ENCODE measurements at regions not wholly inside any gene's neighbourhood (a gene's known extent, or its start where the extent isn't known, plus 50 kb on each side); places are given as distances from the start of the nearest gene placed in this dataset.

- H3K27me3 ChIP-seq (ENCODE audit: control insufficient read depth in 5 of 5, insufficient read depth in 4 of 5, low read length in 5 of 5): peaks cover 0 to 3% (median 0%) of the 10 kb centered on the region in 5 donors
- peaks cover 0 to 14% (median 6%) of the 10 kb centered on the region in 5 donors for H3K4me1 ChIP-seq (ENCODE audit: control insufficient read depth in 5 of 5, insufficient read depth in 5 of 5, low read length in 5 of 5)
- peaks cover 0 to 8% (median 4%) of the 10 kb centered on the region in 5 donors for H3K9me3 ChIP-seq (ENCODE audit: control insufficient read depth in 5 of 5, low read length in 5 of 5)
- H3K27ac ChIP-seq (ENCODE audit: low read depth, low read length): no peak overlapping the region
- H3K4me3 ChIP-seq (ENCODE audit: low read depth in 1 of 5, low read length in 5 of 5): no peak overlapping the region
- no peaks in the 10 kb centered on the region for H3K36me3 ChIP-seq (ENCODE audit: control insufficient read depth in 5 of 5, insufficient read depth in 5 of 5, low read length in 5 of 5)
- H3K9ac ChIP-seq (ENCODE audit: low read length in 5 of 5): no peak overlapping the region
Observed at GRCh38 chr12:115623764-115624334, 653.6 kb downstream of the MED13L start.

GRCh38 chr12:115623275-115623674 lies 654.2 kb downstream of the MED13L start:
- Histone ChIP-seq H3K4me1 (ENCODE audit: control insufficient read depth in 5 of 5, insufficient read depth in 5 of 5, low read length in 5 of 5) (peaks cover 0 to 14% (median 6%) of the 10 kb centered on the region in 5 donors), H3K4me3 (ENCODE audit: low read depth in 1 of 5, low read length in 5 of 5) (no peak overlapping the region), H3K9me3 (ENCODE audit: control insufficient read depth in 5 of 5, low read length in 5 of 5) (peaks cover 0 to 8% (median 4%) of the 10 kb centered on the region in 5 donors), H3K9ac (ENCODE audit: low read length in 5 of 5) (no peak overlapping the region), H3K27me3 (ENCODE audit: control insufficient read depth in 5 of 5, insufficient read depth in 4 of 5, low read length in 5 of 5) (peaks cover 0 to 3% (median 0%) of the 10 kb centered on the region in 5 donors), H3K27ac (ENCODE audit: low read depth, low read length) (no peak overlapping the region), H3K36me3 (ENCODE audit: control insufficient read depth in 5 of 5, insufficient read depth in 5 of 5, low read length in 5 of 5) (no peaks in the 10 kb centered on the region)

- Histone ChIP-seq H3K36me3 (ENCODE audit: control insufficient read depth in 5 of 5, insufficient read depth in 5 of 5, low read length in 5 of 5) (no peaks in the 10 kb centered on the region), H3K27ac (ENCODE audit: low read depth, low read length) (no peak overlapping the region), H3K4me3 (ENCODE audit: low read depth in 1 of 5, low read length in 5 of 5) (no peak overlapping the region), H3K4me1 (ENCODE audit: control insufficient read depth in 5 of 5, insufficient read depth in 5 of 5, low read length in 5 of 5) (peaks cover 0 to 14% (median 9%) of the 10 kb centered on the region in 5 donors), H3K27me3 (ENCODE audit: control insufficient read depth in 5 of 5, insufficient read depth in 4 of 5, low read length in 5 of 5) (peaks cover 0 to 3% (median 0%) of the 10 kb centered on the region in 5 donors), H3K9me3 (ENCODE audit: control insufficient read depth in 5 of 5, low read length in 5 of 5) (peaks cover 0 to 8% (median 4%) of the 10 kb centered on the region in 5 donors), H3K9ac (ENCODE audit: low read length in 5 of 5) (no peak overlapping the region)
Observed at GRCh38 chr12:115620816-115621215, 656.7 kb downstream of the MED13L start.

- no peaks in the 10 kb centered on the region for H3K36me3 ChIP-seq (ENCODE audit: control insufficient read depth in 5 of 5, insufficient read depth in 5 of 5, low read length in 5 of 5)
- H3K4me1 ChIP-seq (ENCODE audit: control insufficient read depth in 5 of 5, insufficient read depth in 5 of 5, low read length in 5 of 5): peaks cover 0 to 14% (median 9%) of the 10 kb centered on the region in 5 donors
- H3K27ac ChIP-seq (ENCODE audit: low read depth, low read length): no peak overlapping the region
- peaks cover 0 to 3% (median 0%) of the 10 kb centered on the region in 5 donors for H3K27me3 ChIP-seq (ENCODE audit: control insufficient read depth in 5 of 5, insufficient read depth in 4 of 5, low read length in 5 of 5)
- no peak overlapping the region for H3K9ac ChIP-seq (ENCODE audit: low read length in 5 of 5)
- H3K9me3 ChIP-seq (ENCODE audit: control insufficient read depth in 5 of 5, low read length in 5 of 5): peaks cover 0 to 2% (median 0%) of the 10 kb centered on the region in 5 donors
- H3K4me3 ChIP-seq (ENCODE audit: low read depth in 1 of 5, low read length in 5 of 5): no peak overlapping the region
Observed at GRCh38 chr12:115619889-115620288, 657.6 kb downstream of the MED13L start.

- H3K27ac ChIP-seq (ENCODE audit: low read depth, low read length): no peak overlapping the region
- no peaks in the 10 kb centered on the region for H3K36me3 ChIP-seq (ENCODE audit: control insufficient read depth in 5 of 5, insufficient read depth in 5 of 5, low read length in 5 of 5)
- H3K9me3 ChIP-seq (ENCODE audit: control insufficient read depth in 5 of 5, low read length in 5 of 5): no peaks in the 10 kb centered on the region
- no peak overlapping the region for H3K9ac ChIP-seq (ENCODE audit: low read length in 5 of 5)
- H3K4me1 ChIP-seq (ENCODE audit: control insufficient read depth in 5 of 5, insufficient read depth in 5 of 5, low read length in 5 of 5): peaks cover 0 to 14% (median 7%) of the 10 kb centered on the region in 5 donors
- peaks cover 0 to 3% (median 0%) of the 10 kb centered on the region in 5 donors for H3K27me3 ChIP-seq (ENCODE audit: control insufficient read depth in 5 of 5, insufficient read depth in 4 of 5, low read length in 5 of 5)
- no peak overlapping the region for H3K4me3 ChIP-seq (ENCODE audit: low read depth in 1 of 5, low read length in 5 of 5)
Observed at GRCh38 chr12:115619061-115619460, 658.4 kb downstream of the MED13L start.

GRCh38 chr12:115618105-115618504 lies 659.4 kb downstream of the MED13L start:
- peaks cover 0 to 8% (median 0%) of the 10 kb centered on the region in 5 donors for H3K4me1 ChIP-seq (ENCODE audit: control insufficient read depth in 5 of 5, insufficient read depth in 5 of 5, low read length in 5 of 5)
- H3K9me3 ChIP-seq (ENCODE audit: control insufficient read depth in 5 of 5, low read length in 5 of 5): peaks cover 0 to 4% (median 0%) of the 10 kb centered on the region in 5 donors
- no peak overlapping the region for H3K4me3 ChIP-seq (ENCODE audit: low read depth in 1 of 5, low read length in 5 of 5)
- no peaks in the 10 kb centered on the region for H3K27me3 ChIP-seq (ENCODE audit: control insufficient read depth in 5 of 5, insufficient read depth in 4 of 5, low read length in 5 of 5)
- H3K27ac ChIP-seq (ENCODE audit: low read depth, low read length): no peak overlapping the region
- H3K9ac ChIP-seq (ENCODE audit: low read length in 5 of 5): no peak overlapping the region
- H3K36me3 ChIP-seq (ENCODE audit: control insufficient read depth in 5 of 5, insufficient read depth in 5 of 5, low read length in 5 of 5): no peaks in the 10 kb centered on the region

GRCh38 chr12:115617391-115617790 lies 660.1 kb downstream of the MED13L start:
- Histone ChIP-seq H3K9me3 (ENCODE audit: control insufficient read depth in 5 of 5, low read length in 5 of 5) (peaks cover 0 to 4% (median 0%) of the 10 kb centered on the region in 5 donors), H3K27ac (ENCODE audit: low read depth, low read length) (no peak overlapping the region), H3K9ac (ENCODE audit: low read length in 5 of 5) (no peak overlapping the region), H3K36me3 (ENCODE audit: control insufficient read depth in 5 of 5, insufficient read depth in 5 of 5, low read length in 5 of 5) (no peaks in the 10 kb centered on the region), H3K4me3 (ENCODE audit: low read depth in 1 of 5, low read length in 5 of 5) (no peak overlapping the region), H3K4me1 (ENCODE audit: control insufficient read depth in 5 of 5, insufficient read depth in 5 of 5, low read length in 5 of 5) (peaks cover 0 to 8% (median 0%) of the 10 kb centered on the region in 5 donors), H3K27me3 (ENCODE audit: control insufficient read depth in 5 of 5, insufficient read depth in 4 of 5, low read length in 5 of 5) (no peaks in the 10 kb centered on the region)

GRCh38 chr12:115611477-115611876 lies 666.0 kb downstream of the MED13L start:
- H3K9me3 ChIP-seq (ENCODE audit: control insufficient read depth in 5 of 5, low read length in 5 of 5): peaks cover 0 to 4% (median 0%) of the 10 kb centered on the region in 5 donors

GRCh38 chr12:115609347-115609746 lies 668.1 kb downstream of the MED13L start:
- Histone ChIP-seq H3K27me3 (ENCODE audit: control insufficient read depth in 5 of 5, insufficient read depth in 4 of 5, low read length in 5 of 5) (peaks cover 0 to 5% (median 3%) of the 10 kb centered on the region in 5 donors), H3K4me3 (ENCODE audit: low read depth in 1 of 5, low read length in 5 of 5) (no peak overlapping the region), H3K9ac (ENCODE audit: low read length in 5 of 5) (no peak overlapping the region), H3K36me3 (ENCODE audit: control insufficient read depth in 5 of 5, insufficient read depth in 5 of 5, low read length in 5 of 5) (no peaks in the 10 kb centered on the region), H3K27ac (ENCODE audit: low read depth, low read length) (no peak overlapping the region), H3K9me3 (ENCODE audit: control insufficient read depth in 5 of 5, low read length in 5 of 5) (peaks cover 0 to 4% (median 0%) of the 10 kb centered on the region in 5 donors), H3K4me1 (ENCODE audit: control insufficient read depth in 5 of 5, insufficient read depth in 5 of 5, low read length in 5 of 5) (peaks cover 0 to 5% (median 0%) of the 10 kb centered on the region in 5 donors)

More at GRCh38 chr12:115611477-115611876, 666.0 kb downstream of the MED13L start:
- H3K27me3 ChIP-seq (ENCODE audit: control insufficient read depth in 5 of 5, insufficient read depth in 4 of 5, low read length in 5 of 5): peaks cover 0 to under 1% (median 0%) of the 10 kb centered on the region in 5 donors
- H3K4me3 ChIP-seq (ENCODE audit: low read depth in 1 of 5, low read length in 5 of 5): no peak overlapping the region
- H3K9ac ChIP-seq (ENCODE audit: low read length in 5 of 5): no peak overlapping the region
- H3K4me1 ChIP-seq (ENCODE audit: control insufficient read depth in 5 of 5, insufficient read depth in 5 of 5, low read length in 5 of 5): peaks cover 0 to 5% (median 3%) of the 10 kb centered on the region in 5 donors
- H3K36me3 ChIP-seq (ENCODE audit: control insufficient read depth in 5 of 5, insufficient read depth in 5 of 5, low read length in 5 of 5): no peaks in the 10 kb centered on the region
- no peak overlapping the region for H3K27ac ChIP-seq (ENCODE audit: low read depth, low read length)

GRCh38 chr12:115606040-115606439 lies 671.5 kb downstream of the MED13L start:
- Histone ChIP-seq H3K9me3 (ENCODE audit: control insufficient read depth in 5 of 5, low read length in 5 of 5) (no peaks in the 10 kb centered on the region), H3K27ac (ENCODE audit: low read depth, low read length) (no peak overlapping the region), H3K36me3 (ENCODE audit: control insufficient read depth in 5 of 5, insufficient read depth in 5 of 5, low read length in 5 of 5) (no peaks in the 10 kb centered on the region), H3K27me3 (ENCODE audit: control insufficient read depth in 5 of 5, insufficient read depth in 4 of 5, low read length in 5 of 5) (peaks cover 0 to 6% (median 4%) of the 10 kb centered on the region in 5 donors), H3K9ac (ENCODE audit: low read length in 5 of 5) (no peak overlapping the region), H3K4me1 (ENCODE audit: control insufficient read depth in 5 of 5, insufficient read depth in 5 of 5, low read length in 5 of 5) (no peaks in the 10 kb centered on the region), H3K4me3 (ENCODE audit: low read depth in 1 of 5, low read length in 5 of 5) (no peak overlapping the region)
